OCI-LY1 (cell line): ENCODE measurements at regions not wholly inside any gene's neighbourhood (a gene's known extent, or its start where the extent isn't known, plus 50 kb on each side); places are given as distances from the start of the nearest gene placed in this dataset.

Experiments used
- H2AFZ ChIP-seq: fragments of 200-600 bp; sonication (generic), shearing (Covaris generic); 2 replicates; pipeline ENCODE4 v1.6.0; 2014; ENCODE audit warnings: antibody characterized with exemption, mild to moderate bottlenecking, low read length
- H3F3A ChIP-seq: fragments of 200-600 bp; sonication (generic), shearing (Covaris generic); 2 replicates; pipeline ENCODE4 v1.6.0; 2014; ENCODE audit warnings: mild to moderate bottlenecking, antibody characterized with exemption, low read length, moderate library complexity; ENCODE audit not compliant: insufficient read depth
- H3K27ac ChIP-seq: fragments of 200-600 bp; sonication (generic); 2 replicates; pipeline ENCODE4 v1.5.1; 2014; ENCODE audit warnings: low read length, mixed run types, mild to moderate bottlenecking, low read depth; ENCODE audit not compliant: poor library complexity, severe bottlenecking
- H3K27me3 ChIP-seq: fragments of 200-600 bp; sonication (generic); 2 replicates; pipeline ENCODE4 v1.6.0; 2014; ENCODE audit warnings: antibody characterized with exemption, mild to moderate bottlenecking, low read length, moderate library complexity; ENCODE audit not compliant: insufficient read depth
- H3K36me3 ChIP-seq: fragments of 200-600 bp; sonication (generic); 2 replicates; pipeline ENCODE4 v1.6.1; 2014; ENCODE audit warnings: mild to moderate bottlenecking, antibody characterized with exemption, low read length, moderate library complexity, mixed read lengths; ENCODE audit not compliant: insufficient read depth
- H3K4me1 ChIP-seq: fragments of 200-600 bp; sonication (generic); 2 replicates; pipeline ENCODE4 v1.5.1; 2014; ENCODE audit warnings: mild to moderate bottlenecking, low read length, moderate library complexity; ENCODE audit not compliant: insufficient read depth, severe bottlenecking
- H3K4me2 ChIP-seq: fragments of 200-600 bp; sonication (generic), shearing (Covaris generic); 2 replicates; pipeline ENCODE4 v1.6.1; 2014; ENCODE audit warnings: low read length
- H3K4me3 ChIP-seq: fragments of 200-600 bp; sonication (generic); 2 replicates; pipeline ENCODE4 v1.5.1; 2014; ENCODE audit warnings: low read length, low read depth, mild to moderate bottlenecking, mixed read lengths; ENCODE audit not compliant: poor library complexity, severe bottlenecking
- H3K79me2 ChIP-seq: fragments of 200-600 bp; shearing (Covaris generic); 2 replicates; pipeline ENCODE4 v1.6.1; 2016; ENCODE audit warnings: mixed run types, low read length, mixed read lengths; ENCODE audit not compliant: insufficient read depth
- H3K9ac ChIP-seq: fragments of 200-600 bp; sonication (generic), shearing (Covaris generic); 2 replicates; pipeline ENCODE4 v1.6.1; 2014; ENCODE audit warnings: mild to moderate bottlenecking, low read length, mixed read lengths
- H3K9me2 ChIP-seq: fragments of 200-600 bp; sonication (generic), shearing (Covaris generic); 2 replicates; pipeline ENCODE4 v1.6.1; 2014; ENCODE audit warnings: low read depth, mild to moderate bottlenecking, low read length, mixed read lengths
- H3K9me3 ChIP-seq: fragments of 200-600 bp; shearing (Covaris generic); 2 replicates; pipeline ENCODE4 v1.6.1; 2014; ENCODE audit warnings: low read length, mixed read lengths
- H4K20me1 ChIP-seq: fragments of 200-600 bp; sonication (generic), shearing (Covaris generic); 2 replicates; pipeline ENCODE4 v1.6.0; 2016; ENCODE audit warnings: mild to moderate bottlenecking, low read length; ENCODE audit not compliant: insufficient read depth
- TF ChIP-seq, protein P1 (sequence below): fragments of 200-600 bp; sonication (generic), shearing (Covaris generic); IDR thresholded peaks from 2 replicates; pipeline ENCODE4 v1.5.1; 2017; ENCODE audit warnings: mild to moderate bottlenecking, antibody characterized with exemption, low read length, moderate library complexity, mixed read lengths

DNA sequence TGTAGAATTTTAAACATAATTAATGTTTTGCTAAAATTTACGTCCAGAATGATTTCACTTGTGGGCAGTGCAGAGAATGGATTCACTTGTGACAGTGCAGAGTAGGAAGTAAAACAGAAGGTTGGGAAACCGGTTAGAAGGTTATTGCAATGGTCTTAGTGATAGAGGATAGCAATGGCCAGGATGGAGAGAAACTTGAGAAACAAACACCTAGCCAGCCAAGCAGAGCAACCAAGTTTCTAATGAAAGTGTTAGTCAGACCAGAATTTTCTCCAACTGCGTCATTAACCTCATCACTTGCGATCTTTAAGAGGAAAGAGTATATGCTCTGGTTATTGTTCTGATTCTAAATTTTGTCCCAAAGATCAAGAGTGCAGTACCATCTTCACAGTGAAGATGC, 50.0 kb upstream of the TBC1D9 start:
- peaks cover 2% of the 10 kb centered on the region for H3K9me3 ChIP-seq
- no peaks in the 10 kb centered on the region for H4K20me1 ChIP-seq
- H3K27me3 ChIP-seq = no peaks in the 10 kb centered on the region
- no peaks in the 10 kb centered on the region for H3F3A ChIP-seq
- H3K36me3 ChIP-seq = no peaks in the 10 kb centered on the region
- H3K4me1 ChIP-seq = peaks cover 53% of the 10 kb centered on the region
- H3K4me3 ChIP-seq = no peak overlapping the region
- H3K4me2 ChIP-seq = no peak overlapping the region
- no peaks in the 10 kb centered on the region for H3K9me2 ChIP-seq
- no peaks in the 10 kb centered on the region for H3K79me2 ChIP-seq
- peak overlapping the region; percentile 95 for H3K27ac ChIP-seq
- TF ChIP-seq, protein P1, sequence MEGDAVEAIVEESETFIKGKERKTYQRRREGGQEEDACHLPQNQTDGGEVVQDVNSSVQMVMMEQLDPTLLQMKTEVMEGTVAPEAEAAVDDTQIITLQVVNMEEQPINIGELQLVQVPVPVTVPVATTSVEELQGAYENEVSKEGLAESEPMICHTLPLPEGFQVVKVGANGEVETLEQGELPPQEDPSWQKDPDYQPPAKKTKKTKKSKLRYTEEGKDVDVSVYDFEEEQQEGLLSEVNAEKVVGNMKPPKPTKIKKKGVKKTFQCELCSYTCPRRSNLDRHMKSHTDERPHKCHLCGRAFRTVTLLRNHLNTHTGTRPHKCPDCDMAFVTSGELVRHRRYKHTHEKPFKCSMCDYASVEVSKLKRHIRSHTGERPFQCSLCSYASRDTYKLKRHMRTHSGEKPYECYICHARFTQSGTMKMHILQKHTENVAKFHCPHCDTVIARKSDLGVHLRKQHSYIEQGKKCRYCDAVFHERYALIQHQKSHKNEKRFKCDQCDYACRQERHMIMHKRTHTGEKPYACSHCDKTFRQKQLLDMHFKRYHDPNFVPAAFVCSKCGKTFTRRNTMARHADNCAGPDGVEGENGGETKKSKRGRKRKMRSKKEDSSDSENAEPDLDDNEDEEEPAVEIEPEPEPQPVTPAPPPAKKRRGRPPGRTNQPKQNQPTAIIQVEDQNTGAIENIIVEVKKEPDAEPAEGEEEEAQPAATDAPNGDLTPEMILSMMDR = no peak
- H2AFZ ChIP-seq = no peak overlapping the region
- H3K9ac ChIP-seq = no peak overlapping the region
